GM12865 (cell line): ENCODE measurements at regions not wholly inside any gene's neighbourhood (a gene's known extent, or its start where the extent isn't known, plus 50 kb on each side); places are given as distances from the start of the nearest gene placed in this dataset.

Experiments
- DNase-seq: peaks from one replicate; pipeline ENCODE4 v3.0.0; 2010; ENCODE audit warnings: low read depth
- H3K4me3 ChIP-seq: 2 replicates; pipeline ENCODE4 v1.5.1; 2011; ENCODE audit warnings: mild to moderate bottlenecking, low read depth, low read length, control low read depth
- CTCF ChIP-seq: IDR thresholded peaks from 2 replicates; pipeline ENCODE4 v1.5.1; 2011; ENCODE audit warnings: low read length, control low read depth, low read depth, inconsistent platforms; ENCODE audit not compliant: insufficient read depth; ENCODE audit errors: missing control alignments

- no peak overlapping the region for H3K4me3 ChIP-seq
- DNase-seq: no peak
- TF ChIP-seq CTCF: no peak
Observed at GRCh38 chr13:83810136-83810535, 72.1 kb downstream of the SLITRK1 start.

GRCh38 chr13:83804356-83804962 is 77.8 kb downstream of the SLITRK1 start:
- DNase-seq: no peak
- TF ChIP-seq CTCF: no peak
- H3K4me3 ChIP-seq: no peak overlapping the region

DNA sequence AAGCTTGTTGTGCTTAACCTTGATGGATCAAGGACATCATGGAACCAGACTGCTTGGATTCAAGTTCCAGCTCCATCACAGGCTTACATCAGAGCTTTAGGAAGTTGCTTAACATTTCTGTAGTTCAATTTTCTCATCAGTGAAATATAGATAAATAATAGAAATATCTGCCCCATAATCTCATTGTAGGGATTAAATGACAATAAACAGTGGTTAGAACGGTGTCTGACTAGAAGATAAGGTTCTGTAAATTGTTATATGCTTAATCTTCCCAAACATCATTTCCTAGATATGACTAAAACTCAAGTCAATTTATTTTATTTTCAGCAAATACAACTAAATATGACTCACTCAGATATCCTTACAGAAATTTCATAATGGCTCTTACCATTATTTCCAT is 83.5 kb downstream of the SLITRK1 start:
- no peak overlapping the region for H3K4me3 ChIP-seq
- TF ChIP-seq CTCF: no peak
- no peak for DNase-seq

DNA sequence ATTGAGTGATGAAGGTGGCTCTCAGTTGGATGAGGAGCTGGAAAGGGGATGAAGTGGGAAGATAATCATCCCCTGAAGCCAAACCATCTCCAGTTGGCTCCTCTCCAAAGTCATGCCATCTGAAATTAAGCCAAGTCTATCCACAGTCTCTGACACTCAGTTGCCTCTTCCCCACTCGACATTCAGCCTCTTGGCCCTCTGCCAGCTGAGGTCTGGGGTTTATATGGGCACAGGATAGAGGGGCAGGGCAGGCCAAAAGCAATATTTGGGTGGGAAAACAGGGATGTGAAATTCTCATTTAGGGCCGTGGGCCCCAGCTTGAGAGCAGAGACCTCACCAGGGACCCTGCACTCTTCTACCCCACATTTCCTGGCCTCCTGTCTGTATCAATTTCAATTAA is 85.9 kb downstream of the SLITRK1 start:
- no peak for TF ChIP-seq CTCF
- DNase-seq: no peak
- H3K4me3 ChIP-seq: no peak overlapping the region

DNA sequence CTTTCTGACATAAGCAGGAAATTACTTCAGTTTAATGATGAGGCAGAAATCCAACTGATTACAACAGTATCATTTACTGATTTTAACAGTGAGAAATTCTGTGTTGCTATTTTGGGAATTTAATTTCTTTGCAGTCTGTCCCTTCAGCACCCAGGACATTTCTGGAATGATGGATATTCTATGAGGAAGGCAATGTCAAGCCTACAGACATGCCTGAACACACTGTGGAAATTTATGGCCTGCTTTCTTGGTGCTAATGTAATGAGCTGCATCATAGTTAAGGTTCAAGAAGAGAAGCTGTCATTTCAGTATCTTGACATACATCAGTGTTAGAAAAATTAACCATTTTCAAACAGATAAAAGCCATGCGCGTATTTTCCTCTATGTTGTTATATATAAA is 87.7 kb downstream of the SLITRK1 start:
- no peak for DNase-seq
- no peak overlapping the region for H3K4me3 ChIP-seq
- TF ChIP-seq CTCF: no peak

- peak; percentile 12 for TF ChIP-seq CTCF
- peak; percentile 12 for DNase-seq
- no peak overlapping the region for H3K4me3 ChIP-seq
Observed at GRCh38 chr13:83780227-83780626, 102.0 kb downstream of the SLITRK1 start.

- H3K4me3 ChIP-seq: no peak overlapping the region
- DNase-seq: no peak
- no peak for TF ChIP-seq CTCF
Observed at GRCh38 chr13:83773961-83774360, 108.3 kb downstream of the SLITRK1 start.
